H1 (cell line): ENCODE measurements at regions not wholly inside any gene's neighbourhood (a gene's known extent, or its start where the extent isn't known, plus 50 kb on each side); places are given as distances from the start of the nearest gene placed in this dataset.

Source experiments
- BCL11A ChIP-seq, 2 experiments: IDR thresholded peaks; one replicate each; pipeline ENCODE4 v1.6.1; 2011; ENCODE audit warnings: low read depth in 2 of 2, low read length in 2 of 2, mild to moderate bottlenecking in 2 of 2
- CHD2 ChIP-seq: IDR thresholded peaks from 2 replicates; pipeline ENCODE4 v1.6.1; 2012; ENCODE audit warnings: low read length, improper control_type of control experiment
- CTCF ChIP-seq, 3 experiments: IDR thresholded peaks; 1 replicate in 2 of 3; 2 replicates in 1 of 3; pipeline versions ENCODE4 v1.5.1 to v1.6.1; 2011; ENCODE audit warnings: low read length in 3 of 3, mild to moderate bottlenecking in 3 of 3, inconsistent platforms in 2 of 3, low read depth in 1 of 3, moderate library complexity in 1 of 3; ENCODE audit not compliant: insufficient read depth in 1 of 3; ENCODE audit errors: control extremely low read depth in 1 of 3
- JUND ChIP-seq: IDR thresholded peaks from 2 replicates; pipeline ENCODE4 v1.6.1; 2011; ENCODE audit warnings: mild to moderate bottlenecking, improper control_type of control experiment, low read length
- POLR2A ChIP-seq, 2 experiments: IDR thresholded peaks; 1 replicate in 1 of 2; 2 replicates in 1 of 2; pipeline ENCODE4 v1.6.1; 2011; ENCODE audit warnings: low read depth in 2 of 2, low read length in 2 of 2, mild to moderate bottlenecking in 2 of 2; ENCODE audit errors: control extremely low read depth in 1 of 2
- POLR2AphosphoS5 ChIP-seq: IDR thresholded peaks from 2 replicates; pipeline ENCODE4 v1.6.1; 2011; ENCODE audit warnings: low read depth, low read length
- RAD21 ChIP-seq, 2 experiments: IDR thresholded peaks in 1 of 2; conservative IDR thresholded peaks in 1 of 2; 2 replicates each; pipeline ENCODE4 v1.6.1; 2011; ENCODE audit warnings: low read depth in 2 of 2, low read length in 2 of 2, improper control_type of control experiment in 1 of 2, inconsistent platforms in 1 of 2, mild to moderate bottlenecking in 1 of 2, moderate library complexity in 1 of 2
- SIN3A ChIP-seq, 2 experiments: IDR thresholded peaks in 1 of 2; conservative IDR thresholded peaks in 1 of 2; 2 replicates each; pipeline ENCODE4 v1.6.1; 2011 to 2012; ENCODE audit warnings: low read length in 2 of 2, improper control_type of control experiment in 1 of 2, low read depth in 1 of 2, mild to moderate bottlenecking in 1 of 2
- TAF1 ChIP-seq: IDR thresholded peaks from 2 replicates; pipeline ENCODE4 v1.6.1; 2011; ENCODE audit warnings: mild to moderate bottlenecking, low read depth, low read length

GRCh38 chr10:62735464-62736167 lies 68.9 kb upstream of the ADO start:
- TF ChIP-seq CTCF (IDR thresholded peaks at IDR 0.05; ENCODE audit: control extremely low read depth in 1 of 3, insufficient read depth in 1 of 3, low read depth in 1 of 3, low read length in 3 of 3) (no peak), BCL11A (IDR thresholded peaks at IDR 0.05; ENCODE audit: low read depth in 2 of 2, low read length in 2 of 2) (no peak), SIN3A (conservative IDR thresholded peaks at IDR 0.05 in 1 of 2, IDR thresholded peaks at IDR 0.05 in 1 of 2; ENCODE audit: low read depth in 1 of 2, low read length in 2 of 2) (no peak), POLR2AphosphoS5 (no peak), TAF1 (no peak), JUND (no peak), CHD2 (no peak), RAD21 (IDR thresholded peaks at IDR 0.05 in 1 of 2, conservative IDR thresholded peaks at IDR 0.05 in 1 of 2; ENCODE audit: low read depth in 2 of 2, low read length in 2 of 2) (no peak), POLR2A (IDR thresholded peaks at IDR 0.05; ENCODE audit: control extremely low read depth in 1 of 2, low read depth in 2 of 2, low read length in 2 of 2) (no peak)
